Inflammatory macrophage treated with lipopolysaccharide for 1 hour (primary cell): ENCODE measurements at regions not wholly inside any gene's neighbourhood (a gene's known extent, or its start where the extent isn't known, plus 50 kb on each side); places are given as distances from the start of the nearest gene placed in this dataset.

Experiments used
- DNase-seq, 2 donors: peaks; one replicate each; pipeline ENCODE4 v3.0.0-alpha.2; 2020 to 2022

DNA sequence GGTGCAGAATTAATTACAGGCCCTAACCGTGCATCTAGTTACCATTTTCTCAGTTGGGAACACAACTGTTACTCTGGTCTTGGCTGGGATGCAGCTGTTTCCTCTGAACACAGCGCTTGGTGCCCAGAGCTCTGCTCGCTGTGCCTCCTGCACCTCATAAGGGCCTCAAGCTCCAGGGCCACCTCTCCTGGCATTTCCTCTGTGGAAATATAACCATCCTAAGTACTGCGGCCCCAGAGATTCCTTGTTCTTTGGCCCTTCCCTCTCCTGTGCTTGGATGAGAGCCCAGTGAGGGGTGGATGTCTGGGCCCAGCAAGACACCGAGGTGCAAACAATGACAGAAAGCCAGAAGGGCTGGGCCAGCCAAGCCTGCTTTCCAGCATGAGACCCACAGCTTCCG, 169.9 kb upstream of the CST7 start:
- DNase-seq: no peak

DNA sequence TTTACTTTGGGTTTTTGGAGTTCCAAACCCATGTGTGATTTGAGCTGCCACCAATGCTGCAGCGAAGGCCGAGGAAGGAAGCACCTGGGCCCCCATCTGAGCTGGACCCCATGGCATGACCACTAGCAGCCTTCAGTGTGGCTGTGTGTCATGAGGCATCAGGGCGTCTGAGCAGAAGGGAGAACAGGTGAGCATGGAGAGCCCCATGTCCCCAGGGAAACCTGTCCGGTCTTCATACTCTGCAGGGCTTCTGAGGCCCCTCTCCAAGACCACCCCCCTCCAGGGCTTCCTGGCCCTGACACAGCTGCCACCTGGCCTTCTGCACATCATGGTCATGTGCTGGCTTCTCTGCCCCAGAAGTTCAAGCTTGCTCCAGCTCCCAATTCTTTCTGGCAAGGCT, 169.1 kb upstream of the CST7 start:
- DNase-seq: no peak

DNA sequence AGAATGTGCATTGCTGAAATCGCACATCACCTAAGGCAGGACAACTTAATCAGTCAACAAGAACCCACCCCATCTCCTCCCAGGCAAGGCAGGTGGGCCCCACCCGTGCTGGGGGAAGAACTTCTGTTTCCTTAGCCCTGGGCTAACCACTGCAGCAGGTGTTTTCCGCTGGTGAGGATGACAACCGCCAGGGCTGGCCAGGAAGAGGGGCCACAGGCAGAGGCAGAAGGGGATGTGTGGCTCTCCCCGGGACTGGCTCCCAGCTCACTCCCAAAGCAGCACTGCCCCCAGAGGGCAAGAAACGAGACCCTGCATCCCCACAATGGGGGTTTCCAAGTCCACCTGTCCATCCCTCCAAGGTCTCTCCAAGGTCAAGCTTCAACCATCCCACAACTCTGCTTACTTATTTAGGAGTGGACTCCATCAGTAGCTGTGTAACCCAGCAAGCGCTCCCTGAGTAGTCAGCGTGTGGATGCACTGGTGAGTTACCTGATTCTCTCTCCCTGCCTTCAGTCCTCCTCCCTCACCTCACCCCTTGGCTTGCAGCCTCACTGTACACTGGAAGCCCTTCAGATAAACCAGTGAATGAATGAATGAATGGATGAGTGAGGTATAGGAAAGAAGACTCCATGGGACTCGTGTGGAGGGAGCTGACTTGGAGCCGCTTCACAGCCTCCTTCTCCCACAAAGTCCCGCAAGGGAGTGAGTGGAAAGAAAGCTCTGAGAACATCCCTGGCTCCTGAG, 168.2 kb upstream of the CST7 start:
- DNase-seq: no peak

DNA sequence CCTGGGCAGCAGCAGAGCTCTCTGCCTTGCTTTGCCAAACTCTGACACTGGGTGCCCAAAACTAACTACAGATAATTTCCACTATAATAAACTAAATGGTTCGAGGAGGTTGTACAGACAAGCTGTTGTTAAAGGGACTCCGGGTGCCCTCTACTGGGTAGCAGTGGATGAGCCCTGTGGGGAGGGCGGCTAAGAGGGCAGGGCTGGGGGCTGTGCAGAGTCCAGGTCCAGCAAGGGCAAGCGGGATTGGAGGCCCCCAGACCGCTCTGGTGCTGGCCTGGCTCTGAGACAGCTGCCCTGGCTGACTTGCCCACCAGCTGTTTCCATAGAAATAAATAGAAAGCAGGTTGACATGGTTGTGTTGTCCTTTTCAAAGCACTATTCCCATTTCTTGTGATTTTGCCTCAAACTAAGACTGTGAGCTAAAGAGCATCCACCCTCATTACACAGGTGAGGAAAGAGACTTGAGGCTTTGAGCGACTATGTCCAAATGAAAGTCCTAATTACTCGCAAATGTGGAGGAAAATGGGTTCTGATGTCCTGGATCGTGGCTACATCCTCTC, 167.6 kb upstream of the CST7 start:
- DNase-seq: no peak

DNA sequence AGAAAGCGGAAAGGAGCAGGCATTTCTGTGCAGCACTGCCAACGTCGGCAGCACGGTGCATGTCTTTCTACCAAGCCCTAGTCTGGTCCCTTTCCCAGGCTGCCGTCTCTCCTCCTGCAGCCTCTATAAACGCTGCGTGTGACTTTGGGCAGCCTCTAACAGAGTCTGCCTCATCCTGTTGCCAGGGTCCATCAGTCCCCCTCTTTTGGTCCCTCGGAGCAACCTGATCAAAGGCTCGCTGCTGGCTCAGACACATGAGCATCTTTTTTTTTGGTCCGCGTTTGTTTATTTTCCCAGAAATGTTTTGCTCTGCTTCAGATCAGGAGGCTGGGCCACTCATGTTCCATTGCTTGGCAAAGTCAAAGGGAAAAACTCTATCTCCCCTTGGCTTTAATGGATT, 166.8 kb upstream of the CST7 start:
- no peak for DNase-seq

DNA sequence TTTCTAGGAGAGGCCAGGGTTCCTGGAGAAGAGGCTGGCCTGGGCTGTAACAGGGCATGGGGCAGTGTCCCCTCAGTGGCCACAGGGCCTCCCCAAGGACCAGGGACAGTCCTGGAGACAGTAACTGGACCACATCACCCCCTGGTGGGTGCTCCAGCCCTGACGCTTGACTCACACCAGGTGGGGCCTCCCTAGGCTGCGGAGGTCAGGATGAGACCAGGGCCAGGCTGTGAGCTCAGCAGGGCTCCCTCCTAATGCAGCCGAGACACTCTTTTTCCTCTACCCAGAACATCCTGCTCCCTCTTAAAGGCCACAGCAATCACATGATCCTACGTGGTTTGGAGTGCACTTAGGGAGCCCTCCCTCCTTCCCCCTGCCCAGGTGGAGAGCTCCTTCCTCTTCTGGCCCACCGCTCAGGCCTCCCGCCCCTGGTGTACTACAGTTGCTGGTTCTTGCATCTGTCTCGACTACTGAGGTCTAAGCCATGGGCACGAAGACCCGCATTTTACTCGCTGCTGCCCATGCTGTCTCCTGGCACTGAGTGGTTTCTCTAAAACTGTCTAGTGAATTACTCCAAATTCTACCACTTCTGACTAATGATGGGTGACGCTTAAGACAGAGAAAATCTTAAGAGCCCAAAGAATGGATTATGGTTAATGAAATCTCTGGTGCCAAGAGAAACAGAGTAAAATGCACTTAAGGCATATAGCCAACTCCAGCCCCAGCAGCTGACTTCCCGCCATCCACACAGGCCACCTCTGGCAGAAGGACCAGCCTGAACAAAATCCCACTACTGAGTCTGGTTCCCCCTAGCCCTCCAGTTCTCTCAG, 166.1 kb upstream of the CST7 start:
- no peak for DNase-seq

DNA sequence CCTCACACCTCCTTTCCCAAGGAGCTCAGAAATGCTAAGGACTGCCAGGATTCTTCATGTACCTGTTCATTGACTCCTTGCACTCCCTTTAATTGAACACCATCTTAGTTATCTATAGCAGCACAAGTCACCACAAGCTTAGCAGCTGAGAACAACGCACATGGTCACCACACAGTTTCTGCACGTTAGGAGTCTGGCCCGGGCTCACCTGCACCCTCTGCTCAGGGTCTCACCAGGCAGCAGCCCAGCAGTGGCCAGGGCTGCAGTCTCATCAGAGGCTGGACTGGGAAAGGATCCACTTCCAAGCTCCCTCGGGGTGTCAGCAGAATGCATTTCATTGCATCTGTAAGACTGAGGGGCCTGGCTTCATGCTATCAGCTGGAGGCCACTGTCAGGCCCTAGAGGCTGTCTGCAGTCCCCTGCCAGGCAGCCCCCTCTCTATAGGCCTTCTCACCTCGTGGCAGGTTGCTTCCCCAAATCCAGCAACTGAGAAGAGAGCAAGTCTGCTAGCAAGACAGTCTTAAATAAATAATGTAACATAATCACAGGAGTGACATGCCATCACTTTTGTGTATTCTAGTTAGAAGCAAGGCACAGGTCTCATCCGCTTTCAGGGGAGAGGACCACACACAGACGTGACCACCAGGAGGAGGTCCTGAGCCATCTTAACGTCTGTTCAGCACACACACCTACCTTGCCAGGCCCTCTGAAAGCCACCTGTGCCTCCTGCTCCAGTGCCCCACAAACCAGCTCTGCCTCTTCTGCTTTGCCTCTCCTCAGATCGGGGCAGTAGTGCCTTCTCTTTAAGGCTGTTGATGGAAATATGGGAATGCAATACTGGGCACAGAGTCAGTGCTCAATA, 165.2 kb upstream of the CST7 start:
- no peak for DNase-seq

DNA sequence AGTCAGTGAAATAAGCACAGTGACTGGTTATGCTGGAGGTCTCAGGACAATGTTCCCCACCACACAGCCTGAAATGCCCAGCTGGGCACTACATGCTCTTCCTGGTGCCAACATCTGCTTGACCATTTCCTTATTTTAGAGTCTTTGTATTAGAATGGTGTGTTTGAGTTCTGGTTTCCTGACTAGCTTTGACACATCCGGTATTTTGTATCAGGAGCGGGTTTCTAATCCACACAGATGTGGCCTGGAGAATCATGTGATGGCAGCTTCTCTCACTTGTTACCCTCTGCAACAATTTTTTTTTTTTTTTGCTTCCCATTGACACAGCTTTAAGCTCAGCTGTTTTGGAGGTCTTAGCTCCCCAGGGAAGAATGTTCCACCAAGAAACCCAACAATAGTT, 164.5 kb upstream of the CST7 start:
- no peak for DNase-seq

DNA sequence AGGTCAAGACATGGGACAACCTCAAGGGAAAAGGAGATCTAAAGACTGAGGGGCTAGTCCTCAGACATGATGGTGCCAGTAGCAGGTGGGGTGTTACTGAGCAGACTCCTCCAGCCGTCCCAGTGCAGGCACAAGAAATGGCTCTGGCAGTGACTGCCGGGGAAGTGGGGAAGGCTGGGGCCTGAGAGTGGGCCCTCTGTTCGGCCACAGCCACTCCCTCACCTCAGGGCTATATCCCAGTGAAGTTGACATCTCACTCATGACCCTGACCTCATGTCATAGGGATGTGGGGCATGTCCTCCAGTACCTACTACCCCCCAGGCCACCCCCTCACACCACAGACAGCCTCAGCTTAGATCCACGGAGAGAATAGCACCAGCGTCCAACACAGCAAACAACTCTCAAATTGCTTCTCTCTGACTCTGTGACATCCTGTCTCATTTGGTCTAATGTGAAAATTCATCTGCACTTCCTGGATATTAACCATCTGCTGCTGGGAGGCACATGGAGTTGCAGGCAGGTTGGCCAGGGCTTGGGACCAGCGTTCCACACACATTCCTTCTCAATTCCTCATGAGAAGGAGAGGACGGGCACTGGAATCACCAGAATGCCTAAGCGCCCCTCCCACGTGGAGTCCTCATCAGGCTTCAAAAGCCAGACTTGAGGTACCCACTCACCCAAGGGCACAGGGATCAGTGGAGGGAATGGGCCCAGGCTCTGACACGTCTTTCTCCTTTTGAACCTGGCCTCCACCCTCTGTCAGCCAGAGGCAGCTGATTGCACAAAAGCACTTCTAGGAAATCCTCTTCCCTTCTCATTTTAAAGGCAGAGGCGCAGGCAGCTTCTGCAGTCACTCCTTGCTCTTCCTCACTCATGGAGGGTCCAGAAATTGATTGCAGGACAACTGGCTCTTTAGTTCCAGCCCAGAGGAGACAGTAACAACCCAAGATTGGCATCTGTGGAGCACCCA, 163.6 kb upstream of the CST7 start:
- peak; percentile 23 to 31 for DNase-seq

DNA sequence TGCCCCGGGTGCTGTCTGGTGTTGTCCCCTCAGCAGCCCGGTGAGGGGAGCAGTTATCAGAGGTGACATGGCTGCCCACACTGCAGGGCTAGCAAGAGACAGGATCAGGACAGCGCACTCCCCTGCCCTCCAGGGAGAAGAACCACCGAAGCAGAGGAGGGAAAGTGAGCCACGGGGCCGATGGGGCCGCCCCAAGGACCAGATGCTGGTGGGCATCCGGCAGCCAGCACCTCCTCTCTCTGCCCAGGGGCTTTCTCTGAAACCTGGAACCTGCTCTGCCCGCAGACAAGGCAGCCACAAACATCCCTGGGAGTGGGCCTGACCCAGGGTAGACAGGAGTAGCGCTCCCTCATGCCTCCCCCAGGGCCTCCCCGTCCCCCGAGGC, 163.0 kb upstream of the CST7 start:
- no peak for DNase-seq

DNA sequence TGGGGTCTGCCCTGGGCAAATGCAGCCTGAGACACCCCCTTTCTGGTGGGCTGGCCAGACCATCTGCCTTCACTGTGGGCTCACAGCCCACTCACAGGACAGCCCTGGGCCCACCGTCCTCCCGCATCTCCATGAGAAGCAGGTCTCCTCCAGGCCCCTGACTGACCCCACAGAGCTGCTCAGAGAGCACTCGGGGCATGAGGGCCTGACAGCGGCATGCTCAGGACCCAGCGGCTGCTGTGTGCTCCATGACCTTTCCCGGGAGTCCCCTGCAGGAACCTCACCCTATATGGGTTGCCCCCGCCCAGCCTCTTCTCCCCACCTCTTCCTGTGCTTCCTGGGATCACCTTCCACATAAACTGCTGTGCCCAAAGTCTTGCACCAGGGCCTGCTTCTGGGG, 162.4 kb upstream of the CST7 start:
- DNase-seq: no peak

DNA sequence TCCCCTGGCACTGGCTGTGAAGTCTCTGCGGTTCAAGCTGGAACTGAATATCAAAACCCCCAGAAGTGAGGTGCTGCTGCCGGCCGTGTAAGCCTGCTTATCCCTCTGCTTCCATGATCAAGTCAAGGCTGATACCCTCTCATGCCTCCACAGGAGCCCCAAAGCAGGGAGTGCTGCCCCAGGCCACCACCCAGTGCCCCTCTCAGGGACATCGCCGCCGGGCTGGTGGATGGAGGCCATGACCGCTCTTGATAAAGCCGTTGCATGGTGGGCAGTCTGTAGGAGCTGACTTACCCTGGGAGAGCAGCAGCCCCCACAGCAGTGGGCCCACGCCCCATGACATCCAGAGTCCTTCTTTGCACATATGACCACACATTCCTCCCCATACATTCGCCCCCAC, 162.0 kb upstream of the CST7 start:
- no peak for DNase-seq

DNA sequence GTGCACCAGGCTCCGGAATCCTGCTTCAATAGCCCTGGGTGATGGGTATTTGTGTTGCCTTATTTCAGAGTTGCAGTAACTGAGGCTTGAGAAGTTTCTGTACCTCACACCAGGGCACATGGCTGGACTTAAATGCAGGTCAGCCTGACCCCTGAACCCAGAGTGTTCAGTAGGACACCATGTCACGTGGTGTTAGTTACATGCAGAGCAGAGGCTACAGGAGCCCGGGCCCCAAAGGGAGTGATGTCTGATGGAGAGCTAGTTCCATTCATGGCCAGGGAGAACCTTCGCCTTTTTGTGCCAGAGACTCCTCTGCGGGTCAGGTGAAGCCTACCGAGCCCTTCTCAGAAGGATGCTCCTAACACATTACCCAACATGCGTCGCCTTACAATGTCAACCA, 161.4 kb upstream of the CST7 start:
- DNase-seq: no peak

DNA sequence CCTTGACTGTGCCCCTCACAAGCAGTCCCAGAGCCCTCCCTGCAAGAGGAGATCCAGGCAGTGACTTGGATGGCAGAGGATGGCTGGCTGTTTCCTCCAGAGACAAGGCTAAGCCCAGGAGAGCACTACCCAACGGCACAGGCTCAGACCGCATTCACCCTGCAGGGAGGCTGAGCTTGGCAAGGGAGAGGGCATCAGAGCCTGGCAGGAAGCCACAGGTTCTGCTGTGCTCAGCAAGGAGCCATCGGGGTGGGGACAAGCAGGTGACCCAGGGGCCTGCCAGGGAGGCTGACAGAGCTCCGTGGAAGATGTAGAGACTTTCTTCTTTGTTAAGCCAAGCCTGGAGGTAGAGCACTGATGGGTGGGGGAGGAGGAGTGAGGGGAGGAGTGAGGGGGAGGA, 159.2 kb upstream of the CST7 start:
- no peak for DNase-seq

DNA sequence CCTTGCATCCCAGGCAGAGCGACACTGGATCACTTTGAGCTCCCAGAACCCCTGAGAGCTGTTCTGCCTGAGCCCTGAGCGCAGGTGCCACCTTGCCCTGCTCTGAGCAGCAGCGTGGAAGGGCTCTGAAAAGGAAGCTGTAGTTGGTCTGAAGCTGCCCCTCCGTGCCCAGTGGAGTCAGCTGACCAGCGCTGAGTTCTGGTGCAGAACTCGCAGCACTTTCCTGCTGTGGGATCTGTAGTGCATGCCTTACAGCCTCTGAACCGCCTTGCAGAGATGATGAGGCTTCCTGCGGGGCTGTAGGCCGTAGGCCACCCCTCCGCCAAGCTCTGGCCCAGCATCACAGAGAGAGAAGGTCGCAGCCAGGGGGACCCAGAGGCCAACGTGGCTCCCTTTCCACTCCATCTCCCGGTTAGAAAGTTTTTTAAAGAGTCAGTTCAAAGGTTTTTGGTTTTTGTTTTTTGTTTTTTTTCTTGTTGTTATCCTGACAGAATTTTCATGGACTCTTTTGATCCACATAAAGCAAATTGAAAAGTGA, 158.3 kb upstream of the CST7 start:
- DNase-seq: no peak

DNA sequence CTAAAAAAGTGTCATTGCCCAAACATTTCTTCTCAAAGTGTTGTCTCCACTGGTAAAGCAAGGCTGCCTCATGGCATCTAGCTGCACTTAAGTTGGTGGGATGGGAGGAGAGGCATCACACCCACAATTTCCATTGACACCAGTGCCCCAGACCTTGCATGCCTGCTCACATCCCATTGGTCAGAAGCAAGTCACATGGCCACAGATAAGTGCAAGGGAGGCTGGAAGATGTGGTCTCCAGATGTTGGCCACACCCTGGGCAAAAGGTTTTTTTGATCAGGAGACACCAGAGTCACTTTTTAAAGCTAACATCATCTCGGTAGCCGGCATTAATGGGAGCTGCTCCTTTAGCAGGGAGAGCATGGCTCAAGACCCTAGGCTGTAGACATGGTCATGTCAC, 157.1 kb upstream of the CST7 start:
- no peak for DNase-seq

DNA sequence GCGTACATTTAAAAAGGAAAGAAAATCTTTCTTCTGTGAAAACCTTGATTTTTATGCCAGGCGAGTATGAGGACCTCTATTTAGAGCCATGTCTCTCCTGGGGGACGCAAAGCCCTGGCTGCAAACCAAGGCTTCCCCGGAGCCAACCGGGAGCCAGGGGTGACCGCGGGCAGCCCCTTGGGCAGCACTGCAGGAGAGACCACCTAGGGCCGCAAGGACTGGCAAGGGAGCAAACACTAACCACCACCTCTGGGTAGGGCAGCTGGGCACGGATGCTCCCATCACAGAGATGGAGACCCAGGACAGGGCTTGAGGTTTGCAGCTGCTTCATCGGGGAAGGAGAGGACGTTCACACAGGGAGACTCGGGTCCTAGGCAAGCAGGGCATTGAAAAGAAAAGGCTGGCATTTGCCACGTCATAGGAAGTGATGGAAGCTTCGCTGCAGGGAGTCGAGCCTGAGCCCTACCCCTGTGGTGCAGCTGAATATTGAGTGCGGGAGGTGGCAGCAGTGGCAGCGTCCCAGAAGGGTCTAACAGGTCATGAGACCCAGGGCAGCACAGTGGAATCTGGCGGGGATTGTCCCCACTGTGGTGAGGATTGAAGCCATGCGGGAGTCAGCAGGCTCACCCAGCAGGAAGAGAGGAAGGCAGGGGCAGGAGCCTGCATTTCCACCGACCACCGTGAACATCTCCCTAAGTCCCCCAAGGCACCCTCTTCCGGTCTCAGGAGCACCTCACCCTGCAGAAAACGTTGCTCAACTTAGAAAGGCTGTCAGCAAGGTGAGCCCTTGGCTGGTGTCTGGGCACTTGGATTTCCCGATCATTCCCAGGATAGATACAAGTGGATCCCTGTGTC, 156.2 kb upstream of the CST7 start:
- DNase-seq: no peak

DNA sequence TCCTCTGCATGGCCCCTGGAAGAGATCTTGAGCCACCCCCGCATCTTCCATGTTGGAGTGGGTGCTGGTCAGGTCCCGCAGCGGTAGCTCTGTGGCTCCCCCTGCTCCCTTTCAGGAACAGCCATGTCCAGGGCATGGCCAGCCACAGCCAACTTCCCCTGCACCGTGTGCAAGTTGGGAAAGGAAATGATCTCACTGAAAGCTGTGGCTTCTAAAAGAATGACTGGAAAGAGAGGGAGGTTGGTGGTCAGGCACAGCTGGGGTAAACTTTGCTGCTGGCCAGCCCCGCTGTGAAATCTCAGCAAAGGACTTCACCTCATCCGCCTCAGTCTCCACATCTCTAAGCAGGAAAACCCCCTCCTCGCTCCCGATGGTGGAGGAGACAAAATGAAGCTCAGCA, 153.6 kb upstream of the CST7 start:
- peak; percentile 64 to 69 for DNase-seq

DNA sequence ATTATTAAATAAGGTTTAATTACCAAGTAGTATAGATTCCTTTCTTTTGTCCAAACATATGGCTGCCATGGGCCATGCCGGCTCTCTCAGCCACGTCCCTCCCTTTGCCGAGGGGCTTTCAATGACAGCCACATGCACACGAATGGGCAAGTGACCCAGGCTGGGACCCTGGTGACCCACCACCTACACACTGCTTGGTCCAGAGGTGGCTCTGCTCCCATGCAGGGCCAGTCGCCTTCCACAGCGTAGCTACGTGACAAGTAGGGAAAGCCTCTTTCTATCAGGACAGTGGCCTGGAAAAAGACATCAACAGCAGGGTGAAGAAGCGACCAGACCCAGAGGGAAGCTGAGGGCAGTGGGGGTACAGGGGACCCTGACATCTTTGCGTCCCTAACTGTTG, 152.8 kb upstream of the CST7 start:
- no peak for DNase-seq

DNA sequence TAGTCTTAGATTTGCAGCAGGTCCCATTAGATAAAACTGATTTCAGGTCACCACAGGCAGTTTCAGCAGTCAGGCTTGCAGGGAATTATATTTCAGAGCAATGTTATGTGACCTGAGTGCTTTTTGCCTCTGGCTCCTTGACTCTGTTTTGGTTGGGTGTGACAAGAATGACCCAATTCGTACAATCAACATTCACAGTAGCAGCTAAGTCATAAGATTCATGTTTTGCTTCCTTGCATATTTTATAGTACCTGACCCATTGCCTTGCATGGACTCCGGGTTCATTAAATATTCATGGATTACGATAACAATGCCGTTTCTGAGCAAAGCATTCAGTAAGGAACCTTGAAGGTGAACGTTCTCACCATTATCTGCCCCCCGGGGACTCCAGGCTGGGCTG, 152.0 kb upstream of the CST7 start:
- no peak for DNase-seq
